Right lobe of liver (tissue), 6 donors: ENCODE measurements at regions not wholly inside any gene's neighbourhood (a gene's known extent, or its start where the extent isn't known, plus 50 kb on each side); places are given as distances from the start of the nearest gene placed in this dataset.

Experiments
- ATAC-seq, 4 donors: fragments of 200-7000 bp; cut with Tn5 transposase; one replicate each; pipeline ENCODE4 v1.9.1; 2020; ENCODE audit warnings: mild to moderate bottlenecking in 4 of 4, moderate library complexity in 4 of 4
- DNase-seq, 3 donors: peaks; one replicate each; pipeline ENCODE4 v3.0.0-alpha.2; 2020
- H3K27ac ChIP-seq, 3 donors: fragments of 200-600 bp; one replicate each; pipeline ENCODE4 v1.8.0; 2022
- H3K27me3 ChIP-seq, 2 donors: fragments of 200-600 bp; one replicate each; pipeline ENCODE4 v1.8.0; 2022
- H3K36me3 ChIP-seq, 4 donors: fragments of 200-600 bp; sonication (generic) in 1 of 4; one replicate each; pipeline versions ENCODE4 v1.5.1 to v1.8.0; 2017 to 2022; ENCODE audit warnings: control low read depth in 1 of 4
- H3K4me1 ChIP-seq, 4 donors: fragments of 200-600 bp; sonication (generic) in 1 of 4; one replicate each; pipeline versions ENCODE4 v1.5.1 to v1.8.0; 2017 to 2022; ENCODE audit warnings: control low read depth in 1 of 4
- H3K4me3 ChIP-seq, 3 donors: fragments of 200-600 bp; one replicate each; pipeline ENCODE4 v1.8.0; 2022
- H3K9me3 ChIP-seq, 4 donors: fragments of 200-600 bp; sonication (generic) in 1 of 4; one replicate each; pipeline versions ENCODE4 v1.5.1 to v1.8.0; 2017 to 2022; ENCODE audit warnings: control low read depth in 1 of 4
- CTCF ChIP-seq, 4 donors: fragments of 200-600 bp in 3 of 4; fragments of 450-650 bp in 1 of 4; IDR thresholded peaks; one replicate each; pipeline versions ENCODE4 v1.5.1 to v1.8.0; 2016 to 2022; ENCODE audit warnings: antibody characterized with exemption in 4 of 4, mild to moderate bottlenecking in 2 of 4
- POLR2A ChIP-seq: fragments of 450-650 bp; IDR thresholded peaks from one replicate; pipeline ENCODE4 v1.6.1; 2017; ENCODE audit warnings: antibody characterized with exemption, mild to moderate bottlenecking
- WGBS: methylation state at CpG from one replicate; pipeline ENCODE4 v1.1.6; 2018; ENCODE audit warnings: low coverage, low lambda C conversion rate; ENCODE audit not compliant: insufficient coverage; ENCODE audit errors: missing lambda C conversion rate; 5-methylcytosine and 5-hydroxymethylcytosine counted together
- intact Hi-C, 2 donors: fragments of 100-400 bp; cut with DNase I; formaldehyde crosslinking; loops; one replicate each; pipeline versions ENCODE4 v1.11.2 to v1.14.1; 2022
- donor health status: DM: no; HTN: yes; CAD: no.
- donor health status: DM: no; HTN: no; CAD: no.
- donor health status: DM: no; HTN: no; CAD: no.
- donor health status: DM: no; HTN: yes; CAD: no.
- donor health status: DM: no; HTN: yes; CAD: no.

GRCh38 chr2:145757503-145758246, 1237.8 kb upstream of the ZEB2 start:
- WGBS, result 39% methylated on average over 3 of the region's 3 CpGs
- Histone ChIP-seq H3K36me3 (no peaks in the 10 kb centered on the region), H3K27ac (no peak overlapping the region), H3K9me3 (no peaks in the 10 kb centered on the region), H3K27me3 (no peaks in the 10 kb centered on the region), H3K4me1 (peaks cover 0 to 18% (median 9%) of the 10 kb centered on the region in 4 donors), H3K4me3 (no peak overlapping the region)
- ATAC-seq, result peak in 2 of 4 donors; percentile 8 to 15
- TF ChIP-seq POLR2A, result no peak
- TF ChIP-seq CTCF (IDR thresholded peaks at IDR 0.05), result no peak
- intact Hi-C loops, result no loop called here
- no peak for DNase-seq

- peaks cover 0 to 9% (median 2%) of the 10 kb centered on the region in 4 donors for H3K4me1 ChIP-seq
- H3K4me3 ChIP-seq, result no peak overlapping the region
- intact Hi-C loops, result no loop called here
- TF ChIP-seq POLR2A (no peak), CTCF (IDR thresholded peaks at IDR 0.05) (no peak)
- no peak overlapping the region for H3K27ac ChIP-seq
- H3K27me3 ChIP-seq, result no peaks in the 10 kb centered on the region
- DNase-seq (no peak), ATAC-seq (peak; percentile 59 to 79 (median 68))
- 85% methylated on average over 6 of the region's 6 CpGs for WGBS
- H3K36me3 ChIP-seq, result no peaks in the 10 kb centered on the region
- H3K9me3 ChIP-seq, result no peaks in the 10 kb centered on the region
Measured at GRCh38 chr2:145755019-145755837, 1235.3 kb upstream of the ZEB2 start.

- no peak for DNase-seq
- 82% methylated on average over 2 of the region's 3 CpGs for WGBS
- no peaks in the 10 kb centered on the region for H3K27me3 ChIP-seq
- no peak overlapping the region for H3K4me3 ChIP-seq
- H3K9me3 ChIP-seq, result no peaks in the 10 kb centered on the region
- TF ChIP-seq CTCF (IDR thresholded peaks at IDR 0.05), result no peak
- no peak for TF ChIP-seq POLR2A
- H3K27ac ChIP-seq, result no peak overlapping the region
- ATAC-seq, result no peak
- peaks cover 0 to 4% (median 0%) of the 10 kb centered on the region in 4 donors for H3K4me1 ChIP-seq
- intact Hi-C loops, result no loop called here
- no peaks in the 10 kb centered on the region for H3K36me3 ChIP-seq
Measured at GRCh38 chr2:145753966-145754365, 1234.0 kb upstream of the ZEB2 start.

GRCh38 chr2:145753041-145753608, 1233.2 kb upstream of the ZEB2 start:
- Histone ChIP-seq H3K4me3 (no peak overlapping the region), H3K27me3 (no peaks in the 10 kb centered on the region), H3K36me3 (no peaks in the 10 kb centered on the region), H3K27ac (no peak overlapping the region), H3K9me3 (no peaks in the 10 kb centered on the region), H3K4me1 (peaks cover 0 to 4% (median 0%) of the 10 kb centered on the region in 4 donors)
- ATAC-seq (no peak), DNase-seq (no peak)
- WGBS, result 62% methylated on average over 4 of the region's 6 CpGs
- intact Hi-C loops, result no loop called here
- no peak for TF ChIP-seq POLR2A
